ENCODE measurements at regions not wholly inside any gene's neighbourhood (a gene's known extent, or its start where the extent isn't known, plus 50 kb on each side); places are given as distances from the start of the nearest gene placed in this dataset.

GRCh38 chr6:133052465-133052864 is 188.7 kb upstream of the EYA4 start:
- TF ChIP-seq CTCF (IDR thresholded peaks at IDR 0.05): no peak
- no peak for TF ChIP-seq EZH2 (IDR thresholded peaks at IDR 0.05; ENCODE audit: borderline replicate concordance, insufficient read depth, low read depth, low read length, poor library complexity, severe bottlenecking)
